ENCODE measurements at regions not wholly inside any gene's neighbourhood (a gene's known extent, or its start where the extent isn't known, plus 50 kb on each side); places are given as distances from the start of the nearest gene placed in this dataset.

GRCh38 chr9:82438581-82438980 is 450.0 kb downstream of the SPATA31D1 start:
- H3K9me3 ChIP-seq (ENCODE audit: control insufficient read depth, insufficient read depth, low read depth, low read length) = no peaks in the 10 kb centered on the region
- POLR2A ChIA-PET = no interaction called here
- H3K27ac ChIP-seq (ENCODE audit: extremely low read depth, low read depth, low read length) = no peak overlapping the region
- CTCF ChIA-PET = no interaction called here
- TF ChIP-seq ATF2 (tag by site-specific recombination; IDR thresholded peaks at IDR 0.05; ENCODE audit: low read depth) = no peak
- no peak for TF ChIP-seq ZNF10 (tag by site-specific recombination; IDR thresholded peaks at IDR 0.05)
- TF ChIP-seq IKZF3 (tag by site-specific recombination; IDR thresholded peaks at IDR 0.05) = no peak
- no peak for TF ChIP-seq TSHZ1 (tag by site-specific recombination; IDR thresholded peaks at IDR 0.05; ENCODE audit: borderline replicate concordance)
- no peak for TF ChIP-seq HOXA7 (CRISPR knock-in tag; IDR thresholded peaks at IDR 0.05; ENCODE audit: borderline replicate concordance)
- no peaks in the 10 kb centered on the region for H3K36me3 ChIP-seq (ENCODE audit: control insufficient read depth in 2 of 2, insufficient read depth in 1 of 2, low read length in 2 of 2)
- H3K4me3 ChIP-seq (ENCODE audit: low read depth, low read length) = no peak overlapping the region
- H3K4me1 ChIP-seq (ENCODE audit: control insufficient read depth, insufficient read depth, low read length) = no peaks in the 10 kb centered on the region

GRCh38 chr9:82443312-82443711 is 454.7 kb downstream of the SPATA31D1 start:
- H3K4me1 ChIP-seq (ENCODE audit: control insufficient read depth, insufficient read depth, low read length) = no peaks in the 10 kb centered on the region
- no peaks in the 10 kb centered on the region; the same call in 1 of the 2 replicates for H3K9me3 ChIP-seq (ENCODE audit: control insufficient read depth, insufficient read depth, low read depth, low read length)
- no peak overlapping the region for H3K27ac ChIP-seq (ENCODE audit: extremely low read depth, low read depth, low read length)
- H3K4me3 ChIP-seq (ENCODE audit: low read depth, low read length) = no peak overlapping the region
- no peaks in the 10 kb centered on the region for H3K36me3 ChIP-seq (ENCODE audit: control insufficient read depth in 2 of 2, insufficient read depth in 1 of 2, low read length in 2 of 2)
- no peak for TF ChIP-seq PRDM6 (tag by site-specific recombination; IDR thresholded peaks at IDR 0.05)
- TF ChIP-seq ZSCAN4 (tag by site-specific recombination; IDR thresholded peaks at IDR 0.05) = no peak
- no peak for TF ChIP-seq ZNF561 (tag by site-specific recombination; IDR thresholded peaks at IDR 0.05; ENCODE audit: borderline replicate concordance)
- TF ChIP-seq ZFP3 (tag by site-specific recombination; IDR thresholded peaks at IDR 0.05; ENCODE audit: low read depth) = no peak
- CTCF ChIA-PET = no interaction called here
- POLR2A ChIA-PET = no interaction called here

- ChIA-PET POLR2A (no interaction called here), CTCF (no interaction called here)
- Histone ChIP-seq H3K36me3 (ENCODE audit: control insufficient read depth in 2 of 2, insufficient read depth in 1 of 2, low read length in 2 of 2) (no peaks in the 10 kb centered on the region), H3K4me3 (ENCODE audit: low read depth, low read length) (no peak overlapping the region), H3K9me3 (ENCODE audit: control insufficient read depth, insufficient read depth, low read depth, low read length) (no peaks in the 10 kb centered on the region; the same call in 1 of the 2 replicates), H3K27ac (ENCODE audit: extremely low read depth, low read depth, low read length) (no peak overlapping the region), H3K4me1 (ENCODE audit: control insufficient read depth, insufficient read depth, low read length) (no peaks in the 10 kb centered on the region)
- TF ChIP-seq ZNF585B (tag by site-specific recombination; IDR thresholded peaks at IDR 0.05) (no peak), ZNF510 (tag by site-specific recombination; IDR thresholded peaks at IDR 0.05; ENCODE audit: insufficient replicate concordance) (no peak), ZBTB10 (tag by site-specific recombination; IDR thresholded peaks at IDR 0.05) (no peak), SCRT1 (tag by site-specific recombination; IDR thresholded peaks at IDR 0.05; ENCODE audit: borderline replicate concordance) (no peak), ZNF114 (tag by site-specific recombination; IDR thresholded peaks at IDR 0.05) (no peak)
Observed at GRCh38 chr9:82445556-82445955, 457.0 kb downstream of the SPATA31D1 start.
